ENCODE measurements at regions not wholly inside any gene's neighbourhood (a gene's known extent, or its start where the extent isn't known, plus 50 kb on each side); places are given as distances from the start of the nearest gene placed in this dataset.
A peak's percentile ranks its signal among the peaks of the same experiment; 100 is the strongest.

GRCh38 chr10:123491364-123491763 is 174.8 kb upstream of the GPR26 start:
- DNase-seq = no peak
- Mint-ChIP-seq H3K36me3 (no peaks in the 10 kb centered on the region), H3K27me3 (peaks cover 12 to 33% (median 25%) of the 10 kb centered on the region in 3 donors), H3K27ac (no peak overlapping the region), H3K9me3 (peaks cover 0 to 3% (median 0%) of the 10 kb centered on the region in 7 donors), H3K4me1 (no peaks in the 10 kb centered on the region), H3K4me3 (no peak overlapping the region)
- ATAC-seq (ENCODE audit: low read depth in 2 of 2) = no peak

GRCh38 chr10:123492016-123492415 is 174.1 kb upstream of the GPR26 start:
- peaks cover 12 to 30% (median 20%) of the 10 kb centered on the region in 3 donors for H3K27me3 Mint-ChIP-seq

GRCh38 chr10:123494301-123494808 is 171.8 kb upstream of the GPR26 start:
- Mint-ChIP-seq H3K4me1 (no peaks in the 10 kb centered on the region), H3K4me3 (no peak overlapping the region), H3K9me3 (peaks cover 0 to 2% (median 0%) of the 10 kb centered on the region in 7 donors), H3K36me3 (no peaks in the 10 kb centered on the region), H3K27ac (no peak overlapping the region), H3K27me3 (peaks cover 11 to 25% (median 20%) of the 10 kb centered on the region in 3 donors)
- no peak for ATAC-seq (ENCODE audit: low read depth in 2 of 2)
- DNase-seq = no peak

More at GRCh38 chr10:123492016-123492415, 174.1 kb upstream of the GPR26 start:
- ATAC-seq (ENCODE audit: low read depth in 2 of 2) (no peak), DNase-seq (no peak)
- Mint-ChIP-seq H3K27ac (no peak overlapping the region), H3K36me3 (no peaks in the 10 kb centered on the region), H3K9me3 (peaks cover 0 to 3% (median 0%) of the 10 kb centered on the region in 7 donors), H3K4me1 (no peaks in the 10 kb centered on the region), H3K4me3 (no peak overlapping the region)

- Mint-ChIP-seq H3K4me1 (peaks cover 0 to 2% (median 0%) of the 10 kb centered on the region in 3 donors), H3K9me3 (no peaks in the 10 kb centered on the region), H3K27ac (no peak overlapping the region), H3K27me3 (peaks cover 2 to 21% (median 9%) of the 10 kb centered on the region in 3 donors), H3K36me3 (no peaks in the 10 kb centered on the region), H3K4me3 (no peak overlapping the region)
- DNase-seq (no peak), ATAC-seq (ENCODE audit: low read depth in 2 of 2) (no peak)
Measured at GRCh38 chr10:123496375-123496774, 169.8 kb upstream of the GPR26 start.

DNA sequence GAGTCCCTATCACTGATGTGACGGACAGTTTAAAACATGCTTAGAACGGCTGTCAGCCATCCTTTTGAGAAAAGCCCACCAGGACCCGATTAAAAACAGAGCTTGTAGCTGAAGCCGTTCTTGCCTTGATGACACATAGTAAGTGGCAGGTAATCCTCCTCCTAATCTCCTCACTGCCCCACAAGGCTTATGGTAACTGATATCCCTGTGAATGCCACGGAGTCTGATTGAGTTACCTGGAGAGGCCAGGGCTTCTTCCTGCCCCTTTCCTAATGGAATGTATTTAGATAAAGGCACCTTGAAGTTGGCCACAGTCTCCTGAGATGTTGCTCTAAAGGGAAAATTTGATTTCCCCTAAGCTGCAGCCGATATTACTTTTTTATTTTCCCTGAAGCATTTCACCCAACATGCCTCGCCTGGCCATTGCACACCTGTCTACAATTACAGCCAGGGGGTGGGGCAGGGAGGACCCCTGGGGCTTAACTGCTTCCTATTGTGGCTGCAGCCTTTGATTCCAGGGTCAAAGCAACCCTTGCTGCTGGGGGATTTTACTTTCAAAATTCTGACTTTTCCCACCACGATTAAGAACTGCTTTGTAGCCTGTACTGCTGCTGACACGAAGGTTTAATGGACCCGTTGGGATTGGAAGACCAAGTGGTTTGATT is 169.0 kb upstream of the GPR26 start:
- Mint-ChIP-seq H3K4me3 (no peak overlapping the region), H3K27me3 (peaks cover 0 to 14% (median 6%) of the 10 kb centered on the region in 3 donors), H3K27ac (no peak overlapping the region), H3K9me3 (no peaks in the 10 kb centered on the region), H3K4me1 (peaks cover 0 to 6% (median 5%) of the 10 kb centered on the region in 3 donors), H3K36me3 (no peaks in the 10 kb centered on the region)
- no peak for ATAC-seq (ENCODE audit: low read depth in 2 of 2)
- DNase-seq = no peak

GRCh38 chr10:123500110-123500509 is 166.0 kb upstream of the GPR26 start:
- Mint-ChIP-seq H3K4me1 (peaks cover 0 to 6% (median 5%) of the 10 kb centered on the region in 3 donors), H3K36me3 (no peaks in the 10 kb centered on the region), H3K4me3 (no peak overlapping the region), H3K27me3 (peaks cover 0 to 7% (median 0%) of the 10 kb centered on the region in 3 donors), H3K27ac (no peak overlapping the region), H3K9me3 (peaks cover 0 to 1% (median 0%) of the 10 kb centered on the region in 7 donors)
- ATAC-seq (ENCODE audit: low read depth in 2 of 2) (no peak), DNase-seq (no peak)

DNA sequence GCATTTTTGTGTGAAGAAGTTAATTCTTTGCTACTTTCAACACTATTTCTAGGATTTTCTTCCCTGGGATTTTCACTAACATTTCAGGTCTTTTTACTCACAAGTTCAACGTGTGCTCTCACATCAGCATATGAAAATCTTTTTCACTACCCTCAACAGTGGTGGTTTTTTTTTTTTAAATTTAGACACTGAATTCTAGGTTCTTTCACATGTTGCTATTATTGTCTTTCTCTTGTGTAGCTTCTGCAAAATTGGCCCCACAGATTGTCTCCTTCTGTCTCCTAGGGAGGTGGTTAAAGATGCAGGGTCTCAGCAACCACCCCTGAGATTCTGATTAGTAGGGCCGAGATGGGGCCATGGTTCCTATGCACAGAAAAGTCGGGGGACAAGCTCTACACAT is 165.0 kb upstream of the GPR26 start:
- ATAC-seq (ENCODE audit: low read depth in 2 of 2) = no peak
- Mint-ChIP-seq H3K4me1 (peaks cover 0 to 6% (median 5%) of the 10 kb centered on the region in 3 donors), H3K9me3 (peaks cover 0 to 4% (median 0%) of the 10 kb centered on the region in 7 donors), H3K36me3 (no peaks in the 10 kb centered on the region), H3K4me3 (no peak overlapping the region), H3K27ac (no peak overlapping the region), H3K27me3 (no peaks in the 10 kb centered on the region)
- no peak for DNase-seq

- DNase-seq (no peak), ATAC-seq (ENCODE audit: low read depth in 2 of 2) (no peak)
- H3K27me3 Mint-ChIP-seq = no peaks in the 10 kb centered on the region
Measured at GRCh38 chr10:123502983-123503382, 163.2 kb upstream of the GPR26 start.

GRCh38 chr10:123506455-123506854 is 159.7 kb upstream of the GPR26 start:
- Mint-ChIP-seq H3K27ac (no peak overlapping the region), H3K36me3 (no peaks in the 10 kb centered on the region), H3K27me3 (no peaks in the 10 kb centered on the region), H3K4me3 (no peak overlapping the region), H3K9me3 (peaks cover 0 to 4% (median 0%) of the 10 kb centered on the region in 7 donors), H3K4me1 (peaks cover 11 to 17% (median 12%) of the 10 kb centered on the region in 3 donors)
- DNase-seq = no peak
- no peak for ATAC-seq (ENCODE audit: low read depth in 2 of 2)

More at GRCh38 chr10:123502983-123503382, 163.2 kb upstream of the GPR26 start:
- Mint-ChIP-seq H3K4me1 (peaks cover 11 to 14% (median 14%) of the 10 kb centered on the region in 3 donors), H3K36me3 (no peaks in the 10 kb centered on the region), H3K4me3 (no peak overlapping the region), H3K27ac (no peak overlapping the region), H3K9me3 (peaks cover 0 to 4% (median 0%) of the 10 kb centered on the region in 7 donors)

DNA sequence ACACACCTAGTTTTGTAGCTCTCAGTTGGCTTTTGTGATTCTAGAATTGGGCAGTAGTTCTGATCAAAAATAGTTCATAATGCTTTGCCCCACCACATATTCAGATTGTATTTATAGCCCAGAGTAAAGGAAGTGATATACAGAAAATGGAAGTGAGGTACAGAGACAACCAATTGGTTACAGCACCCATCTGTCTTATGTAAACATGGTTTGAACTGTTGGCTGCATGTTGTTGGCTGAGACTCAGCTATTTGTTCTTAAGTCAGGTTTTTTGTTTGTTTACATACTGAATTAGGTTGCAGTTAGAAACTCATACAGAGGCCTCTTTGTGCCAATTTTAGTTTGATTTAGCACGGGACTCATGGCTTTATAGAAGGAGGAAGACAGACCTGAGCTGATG is 158.9 kb upstream of the GPR26 start:
- Mint-ChIP-seq H3K27ac (peak overlapping the region in 1 of 6 donors; percentile 49), H3K36me3 (no peaks in the 10 kb centered on the region), H3K4me1 (peaks cover 8 to 12% (median 12%) of the 10 kb centered on the region in 3 donors), H3K9me3 (peaks cover 0 to 4% (median 0%) of the 10 kb centered on the region in 7 donors), H3K4me3 (peak overlapping the region in 1 of 8 donors; percentile 67), H3K27me3 (no peaks in the 10 kb centered on the region)
- DNase-seq (no peak), ATAC-seq (ENCODE audit: low read depth in 2 of 2) (no peak)

GRCh38 chr10:123509338-123509737 is 156.8 kb upstream of the GPR26 start:
- ATAC-seq (ENCODE audit: low read depth in 2 of 2) (no peak), DNase-seq (no peak)
- H3K4me3 Mint-ChIP-seq = no peak overlapping the region
- H3K4me1 Mint-ChIP-seq = peaks cover 8 to 12% (median 12%) of the 10 kb centered on the region in 3 donors
- no peaks in the 10 kb centered on the region for H3K27me3 Mint-ChIP-seq
- H3K9me3 Mint-ChIP-seq = peaks cover 0 to 4% (median 0%) of the 10 kb centered on the region in 7 donors
- H3K36me3 Mint-ChIP-seq = no peaks in the 10 kb centered on the region
- H3K27ac Mint-ChIP-seq = no peak overlapping the region

GRCh38 chr10:123512901-123513775 is 153.0 kb upstream of the GPR26 start:
- no peak for DNase-seq
- no peaks in the 10 kb centered on the region for H3K9me3 Mint-ChIP-seq
- peaks cover 0 to 21% (median 12%) of the 10 kb centered on the region in 3 donors for H3K27me3 Mint-ChIP-seq
- no peak for ATAC-seq (ENCODE audit: low read depth in 2 of 2)
- H3K4me1 Mint-ChIP-seq = peaks cover 0 to under 1% (median 0%) of the 10 kb centered on the region in 3 donors
- H3K36me3 Mint-ChIP-seq = no peaks in the 10 kb centered on the region
- no peak overlapping the region for H3K4me3 Mint-ChIP-seq
- no peak overlapping the region for H3K27ac Mint-ChIP-seq

- Mint-ChIP-seq H3K36me3 (no peaks in the 10 kb centered on the region), H3K27me3 (peaks cover 0 to 21% (median 13%) of the 10 kb centered on the region in 3 donors), H3K9me3 (no peaks in the 10 kb centered on the region), H3K4me3 (no peak overlapping the region), H3K27ac (no peak overlapping the region), H3K4me1 (no peaks in the 10 kb centered on the region)
- ATAC-seq (ENCODE audit: low read depth in 2 of 2) = no peak
- DNase-seq = no peak
Measured at GRCh38 chr10:123513870-123514269, 152.3 kb upstream of the GPR26 start.
